Neural progenitor cell (in vitro differentiated cells): ENCODE measurements at regions not wholly inside any gene's neighbourhood (a gene's known extent, or its start where the extent isn't known, plus 50 kb on each side); places are given as distances from the start of the nearest gene placed in this dataset.

Experiments
- DNase-seq: peaks from one replicate; pipeline ENCODE4 v3.0.0-alpha.2; 2016; ENCODE audit warnings: low spot score
- H2AFZ ChIP-seq: fragments of 200-600 bp; sonication (generic); replicated peaks from 2 replicates; pipeline ENCODE4 v1.6.1; 2016; ENCODE audit warnings: antibody characterized with exemption
- H3F3A ChIP-seq: fragments of 200-600 bp; sonication (generic); 2 replicates; pipeline ENCODE4 v1.6.1; 2016; ENCODE audit warnings: antibody characterized with exemption, low read depth
- H3K27ac ChIP-seq: fragments of 200-600 bp; sonication (generic); 2 replicates; pipeline ENCODE4 v1.5.1; 2016; ENCODE audit warnings: mild to moderate bottlenecking
- H3K27me3 ChIP-seq: fragments of 200-600 bp; sonication (generic); 2 replicates; pipeline ENCODE4 v1.6.1; 2016; ENCODE audit warnings: mild to moderate bottlenecking, moderate library complexity
- H3K36me3 ChIP-seq: fragments of 200-600 bp; sonication (generic); 2 replicates; pipeline ENCODE4 v1.5.1; 2016
- H3K4me1 ChIP-seq: fragments of 200-600 bp; sonication (generic); 2 replicates; pipeline ENCODE4 v1.6.1; 2016; ENCODE audit warnings: mixed run types
- H3K4me2 ChIP-seq: fragments of 200-600 bp; sonication (generic); 2 replicates; pipeline ENCODE4 v1.6.1; 2016
- H3K4me3 ChIP-seq: fragments of 200-600 bp; sonication (generic); 2 replicates; pipeline ENCODE4 v1.5.1; 2016
- H3K79me2 ChIP-seq: fragments of 200-600 bp; sonication (generic); 2 replicates; pipeline ENCODE4 v1.6.1; 2016; ENCODE audit warnings: low read depth
- H3K9ac ChIP-seq: fragments of 200-600 bp; sonication (generic); 2 replicates; pipeline ENCODE4 v1.6.1; 2016
- H3K9me3 ChIP-seq: fragments of 200-600 bp; sonication (generic); 2 replicates; pipeline ENCODE4 v1.5.1; 2016; ENCODE audit warnings: low read depth
- H4K20me1 ChIP-seq: fragments of 200-600 bp; sonication (generic); 2 replicates; pipeline ENCODE4 v1.6.1; 2016; ENCODE audit warnings: low read depth
- H3K27ac Mint-ChIP-seq: 3 replicates; pipeline ENCODE4 v1.8.0; 2021; ENCODE audit warnings: mixed read lengths
- H3K27me3 Mint-ChIP-seq: 2 replicates; pipeline ENCODE4 v1.8.0; 2022; ENCODE audit warnings: low read depth, mild to moderate bottlenecking, inconsistent platforms, moderate library complexity, mixed read lengths; ENCODE audit not compliant: insufficient read depth
- H3K36me3 Mint-ChIP-seq: 3 replicates; pipeline ENCODE4 v1.8.0; 2021; ENCODE audit warnings: mixed read lengths
- H3K4me1 Mint-ChIP-seq: 3 replicates; pipeline ENCODE4 v1.8.0; 2021; ENCODE audit warnings: mixed read lengths
- H3K4me3 Mint-ChIP-seq: 3 replicates; pipeline ENCODE4 v1.8.0; 2021; ENCODE audit warnings: mild to moderate bottlenecking, moderate library complexity, mixed read lengths
- H3K9me3 Mint-ChIP-seq: 3 replicates; pipeline ENCODE4 v1.8.0; 2020; ENCODE audit warnings: mixed read lengths
- CTCF ChIP-seq: fragments of 200-600 bp; sonication (generic); IDR thresholded peaks from 2 replicates; pipeline ENCODE4 v1.5.1; 2017; ENCODE audit warnings: antibody characterized with exemption, mild to moderate bottlenecking
- EZH2 ChIP-seq: fragments of 200-600 bp; sonication (generic); IDR thresholded peaks from 2 replicates; pipeline ENCODE4 v1.6.1; 2017; ENCODE audit warnings: antibody characterized with exemption, mild to moderate bottlenecking, moderate library complexity
- EZH2phosphoT487 ChIP-seq: fragments of 200-600 bp; sonication (generic); IDR thresholded peaks from 2 replicates; pipeline ENCODE4 v1.6.1; 2017; ENCODE audit warnings: antibody characterized with exemption

GRCh38 chr4:112916868-112917267 is 132.6 kb upstream of the ANK2 start:
- Histone ChIP-seq H3F3A (peaks cover 33% of the 10 kb centered on the region), H3K9ac (no peak overlapping the region), H3K9me3 (no peaks in the 10 kb centered on the region), H3K27me3 (no peaks in the 10 kb centered on the region), H4K20me1 (no peaks in the 10 kb centered on the region), H2AFZ (no peak overlapping the region), H3K36me3 (no peaks in the 10 kb centered on the region), H3K4me2 (no peak overlapping the region), H3K4me1 (peaks cover 6% of the 10 kb centered on the region), H3K4me3 (no peak overlapping the region), H3K27ac (peak overlapping the region; percentile 30), H3K79me2 (no peaks in the 10 kb centered on the region)
- DNase-seq = no peak
- no peaks in the 10 kb centered on the region for H3K4me1 Mint-ChIP-seq
- no peak overlapping the region for H3K27ac Mint-ChIP-seq
- no peaks in the 10 kb centered on the region for H3K9me3 Mint-ChIP-seq
- H3K36me3 Mint-ChIP-seq = no peaks in the 10 kb centered on the region
- H3K4me3 Mint-ChIP-seq = no peak overlapping the region
- TF ChIP-seq EZH2 (no peak), CTCF (no peak), EZH2phosphoT487 (no peak)
- peaks cover 2% of the 10 kb centered on the region for H3K27me3 Mint-ChIP-seq

GRCh38 chr4:112923516-112923915 is 125.9 kb upstream of the ANK2 start:
- no peaks in the 10 kb centered on the region for H3K9me3 ChIP-seq
- TF ChIP-seq EZH2 (no peak), CTCF (no peak), EZH2phosphoT487 (no peak)
- no peak for DNase-seq
- Mint-ChIP-seq H3K27me3 (no peaks in the 10 kb centered on the region), H3K4me3 (no peak overlapping the region), H3K4me1 (peaks cover 6% of the 10 kb centered on the region), H3K36me3 (no peaks in the 10 kb centered on the region), H3K27ac (no peak overlapping the region), H3K9me3 (no peaks in the 10 kb centered on the region)
- H3K4me1 ChIP-seq = peaks cover 21% of the 10 kb centered on the region
- no peaks in the 10 kb centered on the region for H3K79me2 ChIP-seq
- no peaks in the 10 kb centered on the region for H3K36me3 ChIP-seq
- no peaks in the 10 kb centered on the region for H4K20me1 ChIP-seq
- no peaks in the 10 kb centered on the region for H3K27me3 ChIP-seq
- H3F3A ChIP-seq = peaks cover 16% of the 10 kb centered on the region
- no peak overlapping the region for H3K4me3 ChIP-seq
- no peak overlapping the region for H2AFZ ChIP-seq
- no peak overlapping the region for H3K9ac ChIP-seq
- no peak overlapping the region for H3K27ac ChIP-seq
- H3K4me2 ChIP-seq = no peak overlapping the region

- Histone ChIP-seq H3K27ac (no peak overlapping the region), H3K79me2 (no peaks in the 10 kb centered on the region), H3F3A (peaks cover 18% of the 10 kb centered on the region), H3K4me2 (no peak overlapping the region), H3K4me1 (peaks cover 23% of the 10 kb centered on the region), H3K27me3 (no peaks in the 10 kb centered on the region), H4K20me1 (no peaks in the 10 kb centered on the region), H3K9ac (no peak overlapping the region), H3K9me3 (no peaks in the 10 kb centered on the region), H3K4me3 (no peak overlapping the region), H3K36me3 (no peaks in the 10 kb centered on the region), H2AFZ (no peak overlapping the region)
- no peaks in the 10 kb centered on the region for H3K27me3 Mint-ChIP-seq
- no peaks in the 10 kb centered on the region for H3K9me3 Mint-ChIP-seq
- no peak overlapping the region for H3K27ac Mint-ChIP-seq
- peaks cover 6% of the 10 kb centered on the region for H3K4me1 Mint-ChIP-seq
- peaks cover 1% of the 10 kb centered on the region for H3K36me3 Mint-ChIP-seq
- DNase-seq = no peak
- H3K4me3 Mint-ChIP-seq = no peak overlapping the region
- TF ChIP-seq EZH2 = no peak
- no peak for TF ChIP-seq EZH2phosphoT487
- TF ChIP-seq CTCF = no peak
Measured at GRCh38 chr4:112926819-112927218, 122.6 kb upstream of the ANK2 start.

- Histone ChIP-seq H3K4me2 (no peak overlapping the region), H3K4me1 (peaks cover 16% of the 10 kb centered on the region), H3K27ac (no peak overlapping the region), H3K79me2 (no peaks in the 10 kb centered on the region), H4K20me1 (no peaks in the 10 kb centered on the region), H2AFZ (no peak overlapping the region), H3K9ac (no peak overlapping the region), H3K27me3 (no peaks in the 10 kb centered on the region), H3K36me3 (no peaks in the 10 kb centered on the region), H3K9me3 (no peaks in the 10 kb centered on the region), H3K4me3 (no peak overlapping the region), H3F3A (peaks cover 12% of the 10 kb centered on the region)
- H3K27me3 Mint-ChIP-seq = no peaks in the 10 kb centered on the region
- peaks cover 6% of the 10 kb centered on the region for H3K4me1 Mint-ChIP-seq
- H3K27ac Mint-ChIP-seq = peak overlapping the region; percentile 7
- H3K36me3 Mint-ChIP-seq = peaks cover 1% of the 10 kb centered on the region
- H3K4me3 Mint-ChIP-seq = no peak overlapping the region
- no peak for DNase-seq
- no peak for TF ChIP-seq EZH2
- TF ChIP-seq EZH2phosphoT487 = no peak
- no peak for TF ChIP-seq CTCF
- no peaks in the 10 kb centered on the region for H3K9me3 Mint-ChIP-seq
Measured at GRCh38 chr4:112927544-112927943, 121.9 kb upstream of the ANK2 start.
